ENCODE measurements at regions not wholly inside any gene's neighbourhood (a gene's known extent, or its start where the extent isn't known, plus 50 kb on each side); places are given as distances from the start of the nearest gene placed in this dataset.

GRCh38 chr6:3929281-3929798 is 80.2 kb downstream of the FAM50B start:
- H3K36me3 ChIP-seq = no peaks in the 10 kb centered on the region
- peak; percentile 75 for DNase-seq
- TF ChIP-seq EP300 (IDR thresholded peaks at IDR 0.05) (peak in 1 of 4 donors; percentile 27), POLR2AphosphoS5 (IDR thresholded peaks at IDR 0.05) (peak in 3 of 4 donors; percentile 43 to 62 (median 60)), POLR2A (IDR thresholded peaks at IDR 0.05) (no peak)
- WGBS, 2 donors = 86 to 90% methylated on average over 6 of the region's 6 CpGs
- H3K4me1 ChIP-seq = peaks cover 0 to 33% (median 18%) of the 10 kb centered on the region in 4 donors
- H3K4me3 ChIP-seq = no peak overlapping the region
- H3K27me3 ChIP-seq = no peaks in the 10 kb centered on the region
- H3K9me3 ChIP-seq = no peaks in the 10 kb centered on the region
- peak overlapping the region; percentile 39 to 75 (median 66) for H3K27ac ChIP-seq
- intact Hi-C loops (cut with DNase I) = no loop called here

GRCh38 chr6:3937438-3937837 is 88.3 kb downstream of the FAM50B start:
- Histone ChIP-seq H3K27me3 (no peaks in the 10 kb centered on the region), H3K36me3 (no peaks in the 10 kb centered on the region), H3K4me1 (peaks cover 0 to 6% (median 2%) of the 10 kb centered on the region in 4 donors), H3K4me3 (no peak overlapping the region), H3K27ac (no peak overlapping the region), H3K9me3 (no peaks in the 10 kb centered on the region)
- intact Hi-C loops (cut with DNase I) = no loop called here
- WGBS, 2 donors = 49 to 83% methylated on average over 2 of the region's 2 CpGs
- DNase-seq = no peak
- TF ChIP-seq POLR2AphosphoS5 (IDR thresholded peaks at IDR 0.05) (no peak), EP300 (IDR thresholded peaks at IDR 0.05) (no peak), POLR2A (IDR thresholded peaks at IDR 0.05) (no peak)
- TF ChIP-seq, protein P1, sequence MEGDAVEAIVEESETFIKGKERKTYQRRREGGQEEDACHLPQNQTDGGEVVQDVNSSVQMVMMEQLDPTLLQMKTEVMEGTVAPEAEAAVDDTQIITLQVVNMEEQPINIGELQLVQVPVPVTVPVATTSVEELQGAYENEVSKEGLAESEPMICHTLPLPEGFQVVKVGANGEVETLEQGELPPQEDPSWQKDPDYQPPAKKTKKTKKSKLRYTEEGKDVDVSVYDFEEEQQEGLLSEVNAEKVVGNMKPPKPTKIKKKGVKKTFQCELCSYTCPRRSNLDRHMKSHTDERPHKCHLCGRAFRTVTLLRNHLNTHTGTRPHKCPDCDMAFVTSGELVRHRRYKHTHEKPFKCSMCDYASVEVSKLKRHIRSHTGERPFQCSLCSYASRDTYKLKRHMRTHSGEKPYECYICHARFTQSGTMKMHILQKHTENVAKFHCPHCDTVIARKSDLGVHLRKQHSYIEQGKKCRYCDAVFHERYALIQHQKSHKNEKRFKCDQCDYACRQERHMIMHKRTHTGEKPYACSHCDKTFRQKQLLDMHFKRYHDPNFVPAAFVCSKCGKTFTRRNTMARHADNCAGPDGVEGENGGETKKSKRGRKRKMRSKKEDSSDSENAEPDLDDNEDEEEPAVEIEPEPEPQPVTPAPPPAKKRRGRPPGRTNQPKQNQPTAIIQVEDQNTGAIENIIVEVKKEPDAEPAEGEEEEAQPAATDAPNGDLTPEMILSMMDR (IDR thresholded peaks at IDR 0.05) = no peak

DNA sequence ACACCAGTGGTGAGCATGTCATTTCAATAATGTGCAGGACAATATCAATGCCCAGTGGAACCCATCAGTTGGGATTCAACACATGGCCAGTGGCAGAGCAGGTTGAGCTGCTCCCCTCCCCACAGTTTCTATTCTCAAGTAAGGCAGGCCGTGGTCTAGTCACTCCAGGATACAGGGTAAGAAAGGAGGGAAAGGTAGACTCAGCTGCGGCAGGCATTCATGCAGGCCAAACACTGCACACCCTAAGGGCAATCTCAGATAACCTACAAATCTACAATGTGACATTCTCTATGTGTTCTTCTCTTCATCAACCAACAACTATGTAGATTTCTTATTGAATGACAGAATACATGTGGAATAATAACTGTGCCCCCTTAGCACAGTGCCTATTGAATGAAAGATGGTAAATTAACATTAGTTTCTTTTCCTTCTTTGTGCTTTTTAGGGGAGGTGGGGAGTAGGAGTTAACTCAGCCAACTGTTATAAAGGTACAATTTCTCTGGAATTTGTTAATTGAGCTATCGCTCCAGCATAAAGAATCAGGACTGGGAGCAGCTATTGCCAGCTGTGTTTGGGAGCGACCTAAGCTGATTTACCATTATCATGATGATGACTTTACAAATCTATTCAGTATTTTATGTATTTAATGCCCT is 89.7 kb downstream of the FAM50B start:
- WGBS, 2 donors = 91 to 92% methylated on average over 4 of the region's 4 CpGs
- no peak for DNase-seq
- TF ChIP-seq, protein P1 (IDR thresholded peaks at IDR 0.05) = no peak
- no peak for TF ChIP-seq POLR2AphosphoS5 (IDR thresholded peaks at IDR 0.05)
- Histone ChIP-seq H3K9me3 (no peaks in the 10 kb centered on the region), H3K27ac (no peak overlapping the region), H3K4me1 (no peaks in the 10 kb centered on the region), H3K36me3 (no peaks in the 10 kb centered on the region), H3K27me3 (no peaks in the 10 kb centered on the region), H3K4me3 (no peak overlapping the region)
- intact Hi-C loops (cut with DNase I) = no loop called here

DNA sequence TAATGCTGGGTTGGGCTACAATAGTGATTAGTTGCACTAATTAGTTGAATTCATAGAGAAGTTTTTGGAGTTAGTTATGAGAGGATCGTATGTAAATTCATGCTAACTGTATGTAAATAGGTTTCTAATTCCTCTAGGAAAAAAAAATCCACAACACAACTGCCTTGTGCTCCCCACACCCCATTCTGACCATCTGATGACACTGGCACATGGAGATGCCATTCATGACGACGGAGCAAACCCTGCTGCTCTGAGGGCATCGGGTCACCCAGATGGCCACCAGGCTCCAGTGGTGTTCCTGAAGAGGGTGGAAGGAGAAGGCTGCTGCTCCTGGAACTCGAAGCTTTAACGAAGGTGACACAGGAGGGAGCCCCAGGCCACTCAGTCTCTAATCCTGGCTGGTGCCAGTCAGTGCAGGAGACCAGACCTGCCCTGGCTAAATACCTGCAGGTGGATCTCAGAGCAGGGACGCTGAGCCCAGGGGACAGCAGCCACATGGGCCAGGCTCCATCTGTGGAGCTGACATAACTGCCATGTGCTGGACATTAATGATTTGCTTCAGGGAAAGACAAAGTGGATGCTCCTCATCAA is 90.3 kb downstream of the FAM50B start:
- Histone ChIP-seq H3K27me3 (no peaks in the 10 kb centered on the region), H3K9me3 (no peaks in the 10 kb centered on the region), H3K4me3 (no peak overlapping the region), H3K4me1 (no peaks in the 10 kb centered on the region), H3K27ac (no peak overlapping the region), H3K36me3 (no peaks in the 10 kb centered on the region)
- DNase-seq = no peak
- TF ChIP-seq EP300 (IDR thresholded peaks at IDR 0.05) = no peak
- no peak for TF ChIP-seq POLR2AphosphoS5 (IDR thresholded peaks at IDR 0.05)
- TF ChIP-seq, protein P1 (IDR thresholded peaks at IDR 0.05) = no peak
- no peak for TF ChIP-seq POLR2A (IDR thresholded peaks at IDR 0.05)
- WGBS, 2 donors = 85 to 87% methylated on average over 7 of the region's 7 CpGs
- intact Hi-C loops (cut with DNase I) = no loop called here

GRCh38 chr6:3939964-3940363 is 90.8 kb downstream of the FAM50B start:
- 74 to 83% methylated on average over 9 of the region's 9 CpGs for WGBS, 2 donors
- TF ChIP-seq EP300 (IDR thresholded peaks at IDR 0.05) (no peak), POLR2AphosphoS5 (IDR thresholded peaks at IDR 0.05) (no peak), POLR2A (IDR thresholded peaks at IDR 0.05) (no peak)
- TF ChIP-seq, protein P1 (IDR thresholded peaks at IDR 0.05) = no peak
- Histone ChIP-seq H3K4me3 (no peak overlapping the region), H3K4me1 (no peaks in the 10 kb centered on the region), H3K27me3 (no peaks in the 10 kb centered on the region), H3K36me3 (no peaks in the 10 kb centered on the region), H3K27ac (no peak overlapping the region), H3K9me3 (no peaks in the 10 kb centered on the region)
- intact Hi-C loops (cut with DNase I) = no loop called here
- no peak for DNase-seq
